HepG2 (cell line): ENCODE measurements at regions not wholly inside any gene's neighbourhood (a gene's known extent, or its start where the extent isn't known, plus 50 kb on each side); places are given as distances from the start of the nearest gene placed in this dataset.

Experiments
- ATAC-seq: fragments of 200-7000 bp; cut with Tn5 transposase; 3 replicates; pipeline ENCODE4 v1.9.1; 2020; ENCODE audit warnings: mild to moderate bottlenecking, moderate library complexity
- BruUV-seq: library from RNA; stranded (reverse); fragments of 400-500 nt; replicated peaks from 2 replicates; lab custom pipeline; 2021; lab: Mats Ljungman, UMichigan
- CTCF ChIA-PET: fragments of 300-600 bp; formaldehyde crosslinking; extraction: SDS; loops from one replicate; lab custom pipeline; 2021; ENCODE audit warnings: low total read pairs, inconsistent platforms, low intra/inter-chr PET ratio; lab: Yijun Ruan, JAX
- POLR2A ChIA-PET: fragments of 350-600 bp; sonication (Branson Sonifier 250); formaldehyde crosslinking; loops from one replicate; lab custom pipeline; 2020; ENCODE audit warnings: antibody characterized with exemption, inconsistent platforms; lab: Yijun Ruan, JAX
- DNase-seq: peaks from one replicate; pipeline ENCODE4 v3.0.0-alpha.2; 2015; ENCODE audit warnings: low spot score
- FAIRE-seq: peaks from 3 replicates; lab custom pipeline; 2011; peaks lifted over from hg19 to GRCh38; lab: Jason Lieb, UNC
- H2AFZ ChIP-seq: one replicate; pipeline ENCODE4 v1.6.1; 2011; ENCODE audit warnings: low read length, inconsistent platforms
- H3K27ac ChIP-seq: fragments of 300-600 bp; 3 replicates; pipeline ENCODE4 v1.8.0; 2011; ENCODE audit warnings: mixed run types, mild to moderate bottlenecking, mixed read lengths, low read length, inconsistent platforms; ENCODE audit not compliant: insufficient read depth; ENCODE audit errors: extremely low read length
- H3K27me3 ChIP-seq, 2 experiments: fragments of 200-600 bp in 1 of 2; 2 replicates in 1 of 2; 3 replicates in 1 of 2; pipeline versions ENCODE4 v1.6.0 to v1.8.0; 2011; ENCODE audit warnings: low read length in 2 of 2, mild to moderate bottlenecking in 2 of 2, moderate library complexity in 2 of 2, inconsistent platforms in 1 of 2; ENCODE audit not compliant: insufficient read depth in 2 of 2, control insufficient read depth in 1 of 2
- H3K36me3 ChIP-seq, 2 experiments: fragments of 200-600 bp in 1 of 2; replicated peaks in 1 of 2; 2 replicates in 1 of 2; 3 replicates in 1 of 2; pipeline versions ENCODE4 v1.5.1 to v1.8.0; 2011; ENCODE audit warnings: low read length in 2 of 2, inconsistent platforms in 1 of 2; ENCODE audit not compliant: insufficient read depth in 2 of 2, control insufficient read depth in 1 of 2
- H3K4me1 ChIP-seq: 2 replicates; pipeline ENCODE4 v1.5.1; 2012; ENCODE audit warnings: low read length, inconsistent platforms; ENCODE audit not compliant: insufficient read depth
- H3K4me2 ChIP-seq: 2 replicates; pipeline ENCODE4 v1.6.0; 2011; ENCODE audit warnings: low read depth, low read length, inconsistent platforms
- H3K4me3 ChIP-seq, 3 experiments: fragments of 200-600 bp in 1 of 3; sonication (generic), shearing (Covaris generic) in 1 of 3; replicated peaks in 1 of 3; 2 replicates each; pipeline ENCODE4 v1.5.1; 2011 to 2016; ENCODE audit warnings: low read length in 3 of 3, inconsistent platforms in 2 of 3, low read depth in 2 of 3, mild to moderate bottlenecking in 2 of 3, control low read depth in 1 of 3, mixed read lengths in 1 of 3; ENCODE audit not compliant: insufficient read depth in 1 of 3
- H3K79me2 ChIP-seq: one replicate; pipeline ENCODE4 v1.6.1; 2011; ENCODE audit warnings: low read length, inconsistent platforms; ENCODE audit not compliant: insufficient read depth
- H3K9ac ChIP-seq: 2 replicates; pipeline ENCODE4 v1.6.0; 2011; ENCODE audit warnings: mild to moderate bottlenecking, low read depth, low read length, inconsistent platforms; ENCODE audit not compliant: insufficient read depth
- H3K9me3 ChIP-seq: 2 replicates; pipeline ENCODE4 v1.5.1; 2012; ENCODE audit warnings: mild to moderate bottlenecking, low read length
- H4K20me1 ChIP-seq: 2 replicates; pipeline ENCODE4 v1.6.0; 2011; ENCODE audit warnings: inconsistent platforms, mild to moderate bottlenecking, low read length, moderate library complexity; ENCODE audit not compliant: insufficient read depth
- CEBPB ChIP-seq: IDR thresholded peaks from 2 replicates; pipeline ENCODE4 v1.6.1; 2011; ENCODE audit warnings: low read depth, low read length, improper control_type of control experiment, borderline replicate concordance
- CENPT ChIP-seq: sonication (generic); formaldehyde crosslinking; IDR thresholded peaks from 2 replicates; pipeline ENCODE4 v1.8.0; 2022; ENCODE audit warnings: low read depth, mild to moderate bottlenecking, moderate library complexity, missing genetic modification reagents
- GLI4 ChIP-seq: sonication (generic); formaldehyde crosslinking; IDR thresholded peaks from 2 replicates; pipeline ENCODE4 v1.5.1; 2020; ENCODE audit warnings: missing genetic modification reagents, mild to moderate bottlenecking, moderate library complexity, borderline replicate concordance
- KDM1A ChIP-seq: IDR thresholded peaks from 2 replicates; pipeline ENCODE4 v1.6.1; 2016; ENCODE audit warnings: missing compliant biosample characterization
- RAD21 ChIP-seq: fragments of 450-650 bp; formaldehyde crosslinking; IDR thresholded peaks from 2 replicates; pipeline ENCODE4 v1.5.0; 2020; ENCODE audit warnings: mild to moderate bottlenecking
- WGBS: methylation state at CpG from one replicate; pipeline ENCODE4 v1.1.6; 2017; ENCODE audit warnings: low lambda C conversion rate; 5-methylcytosine and 5-hydroxymethylcytosine counted together
- in situ Hi-C: cut with HindIII; loops from 2 replicates; pipeline ENCODE4 v1.10.0; 2017; ENCODE audit warnings: low pct_unique_long_range_greater_than_20kb; ENCODE audit not compliant: extremely low pct_ligation_motif_present
- intact Hi-C: fragments of 100-400 bp; cut with micrococcal nuclease; formaldehyde crosslinking; loops from one replicate; pipeline ENCODE4 v1.10.0; 2022; ENCODE audit not compliant: unreplicated experiment
- TF ChIP-seq, protein P1 (sequence below): sonication (generic); formaldehyde crosslinking; IDR thresholded peaks from 2 replicates; pipeline ENCODE4 v1.8.1; 2022; ENCODE audit warnings: mild to moderate bottlenecking, missing genetic modification reagents
- TF ChIP-seq, protein P2 (sequence below): sonication (generic); formaldehyde crosslinking; IDR thresholded peaks from 2 replicates; pipeline ENCODE4 v1.4.0; 2020; ENCODE audit warnings: missing genetic modification reagents
- TF ChIP-seq, protein P3 (sequence below): sonication (generic); formaldehyde crosslinking; IDR thresholded peaks from 2 replicates; pipeline ENCODE4 v1.4.0; 2020; ENCODE audit warnings: mild to moderate bottlenecking, missing genetic modification reagents

DNA sequence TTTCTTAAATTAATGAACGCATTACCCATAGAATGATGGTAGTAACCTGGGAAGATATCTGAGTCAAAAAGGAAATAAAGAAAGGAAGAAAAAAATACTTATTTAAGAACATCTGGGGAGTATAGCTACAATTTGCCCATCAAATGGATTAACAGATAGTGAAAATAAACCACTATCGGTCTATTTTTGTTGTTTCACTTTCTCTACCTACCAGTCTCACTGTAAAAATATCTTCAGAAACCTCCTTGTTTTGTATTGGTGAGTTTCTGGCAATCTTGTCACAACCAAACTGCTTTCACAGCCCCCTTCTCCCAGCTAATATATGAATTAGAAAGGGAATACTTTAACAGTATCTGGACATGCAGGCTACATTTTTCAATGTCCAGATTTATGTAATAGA, 783.5 kb downstream of the STPG2 start:
- WGBS, result 2% methylated on average over 2 of the region's 2 CpGs
- Histone ChIP-seq H4K20me1 (no peaks in the 10 kb centered on the region), H3K36me3 (no peaks in the 10 kb centered on the region), H3K79me2 (no peaks in the 10 kb centered on the region), H3K27me3 (no peaks in the 10 kb centered on the region), H3K9ac (no peak overlapping the region), H3K27ac (no peak overlapping the region), H3K9me3 (peaks cover 73% of the 10 kb centered on the region), H3K4me1 (no peaks in the 10 kb centered on the region), H3K4me2 (no peak overlapping the region), H2AFZ (no peak overlapping the region), H3K4me3 (no peak overlapping the region)
- intact Hi-C loops, result no loop called here
- ATAC-seq (no peak), FAIRE-seq (no peak), DNase-seq (no peak)
- in situ Hi-C loops, result no loop called here
- ChIA-PET CTCF (no interaction called here), POLR2A (no interaction called here)
- TF ChIP-seq KDM1A (CRISPR knock-in tag), result no peak
- TF ChIP-seq, protein P1, sequence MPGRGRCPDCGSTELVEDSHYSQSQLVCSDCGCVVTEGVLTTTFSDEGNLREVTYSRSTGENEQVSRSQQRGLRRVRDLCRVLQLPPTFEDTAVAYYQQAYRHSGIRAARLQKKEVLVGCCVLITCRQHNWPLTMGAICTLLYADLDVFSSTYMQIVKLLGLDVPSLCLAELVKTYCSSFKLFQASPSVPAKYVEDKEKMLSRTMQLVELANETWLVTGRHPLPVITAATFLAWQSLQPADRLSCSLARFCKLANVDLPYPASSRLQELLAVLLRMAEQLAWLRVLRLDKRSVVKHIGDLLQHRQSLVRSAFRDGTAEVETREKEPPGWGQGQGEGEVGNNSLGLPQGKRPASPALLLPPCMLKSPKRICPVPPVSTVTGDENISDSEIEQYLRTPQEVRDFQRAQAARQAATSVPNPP (CRISPR knock-in tag), result no peak
- TF ChIP-seq, protein P2, sequence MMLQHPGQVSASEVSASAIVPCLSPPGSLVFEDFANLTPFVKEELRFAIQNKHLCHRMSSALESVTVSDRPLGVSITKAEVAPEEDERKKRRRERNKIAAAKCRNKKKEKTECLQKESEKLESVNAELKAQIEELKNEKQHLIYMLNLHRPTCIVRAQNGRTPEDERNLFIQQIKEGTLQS (CRISPR knock-in tag), result no peak
- no peak for TF ChIP-seq GLI4 (CRISPR knock-in tag)
- no peak for TF ChIP-seq RAD21 (CRISPR knock-in tag)
- no peak for TF ChIP-seq CEBPB
- no peak for TF ChIP-seq CENPT (CRISPR knock-in tag)
- TF ChIP-seq, protein P3, sequence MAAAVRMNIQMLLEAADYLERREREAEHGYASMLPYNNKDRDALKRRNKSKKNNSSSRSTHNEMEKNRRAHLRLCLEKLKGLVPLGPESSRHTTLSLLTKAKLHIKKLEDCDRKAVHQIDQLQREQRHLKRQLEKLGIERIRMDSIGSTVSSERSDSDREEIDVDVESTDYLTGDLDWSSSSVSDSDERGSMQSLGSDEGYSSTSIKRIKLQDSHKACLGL (CRISPR knock-in tag), result no peak
- no TSS peak for BruUV-seq
